ENCODE measurements at regions not wholly inside any gene's neighbourhood (a gene's known extent, or its start where the extent isn't known, plus 50 kb on each side); places are given as distances from the start of the nearest gene placed in this dataset.

GRCh38 chr12:19659501-19659900, 220.2 kb downstream of the AEBP2 start:
- no peaks in the 10 kb centered on the region for H3K9me3 ChIP-seq (replicated peaks in 1 of 2; ENCODE audit: control insufficient read depth in 1 of 2, insufficient read depth in 1 of 2, low read length in 2 of 2)
- H3K27ac Mint-ChIP-seq, result no peak overlapping the region
- H3K4me3 ChIP-seq (replicated peaks in 1 of 3; ENCODE audit: low read depth in 2 of 3, low read length in 3 of 3), result no peak overlapping the region
- no peaks in the 10 kb centered on the region for H4K20me1 ChIP-seq (ENCODE audit: insufficient read depth, low read length)
- H3K4me2 ChIP-seq (replicated peaks; ENCODE audit: extremely low read depth, low read length, poor library complexity, severe bottlenecking), result no peak overlapping the region
- no peak overlapping the region for H3K4me3 Mint-ChIP-seq
- TF ChIP-seq CTCF (IDR thresholded peaks at IDR 0.05), result no peak
- no peaks in the 10 kb centered on the region for H3K36me3 ChIP-seq (replicated peaks in 1 of 2; ENCODE audit: control insufficient read depth in 1 of 2, insufficient read depth in 2 of 2, low read length in 2 of 2)
- no peaks in the 10 kb centered on the region for H3K4me1 Mint-ChIP-seq
- no peak overlapping the region for H2AFZ ChIP-seq (ENCODE audit: insufficient read depth, low read depth, low read length, poor library complexity, severe bottlenecking)
- no peaks in the 10 kb centered on the region for H3K36me3 Mint-ChIP-seq
- no peaks in the 10 kb centered on the region for H3K79me2 ChIP-seq (ENCODE audit: insufficient read depth, low read length)
- no CpG with 5 or more reads among the region's 2 CpGs for WGBS (ENCODE audit: insufficient coverage)
- H3K27me3 Mint-ChIP-seq (ENCODE audit: low read depth in 3 of 3), result peaks cover 0 to 6% (median 2%) of the 10 kb centered on the region in 3 donors
- DNase-seq, result no peak
- no peaks in the 10 kb centered on the region for H3K27me3 ChIP-seq (ENCODE audit: control insufficient read depth in 2 of 2, insufficient read depth in 2 of 2, low read length in 2 of 2)
- peaks cover 1 to 7% (median 5%) of the 10 kb centered on the region in 7 donors for H3K9me3 Mint-ChIP-seq
- no peaks in the 10 kb centered on the region for H3K4me1 ChIP-seq (ENCODE audit: control insufficient read depth in 1 of 2, insufficient read depth in 2 of 2, low read length in 2 of 2)
- intact Hi-C loops (cut with micrococcal nuclease), result no loop called here
- H3K9ac ChIP-seq (ENCODE audit: insufficient read depth, low read length, poor library complexity, severe bottlenecking), result no peak overlapping the region
- H3K27ac ChIP-seq (ENCODE audit: low read depth in 1 of 2, low read length in 2 of 2), result no peak overlapping the region

GRCh38 chr12:19665121-19665900, 226.0 kb downstream of the AEBP2 start:
- Histone ChIP-seq H3K4me1 (ENCODE audit: control insufficient read depth in 1 of 2, insufficient read depth in 2 of 2, low read length in 2 of 2) (no peaks in the 10 kb centered on the region), H3K4me3 (replicated peaks in 1 of 3; ENCODE audit: low read depth in 2 of 3, low read length in 3 of 3) (no peak overlapping the region), H2AFZ (ENCODE audit: insufficient read depth, low read depth, low read length, poor library complexity, severe bottlenecking) (no peak overlapping the region), H3K27me3 (ENCODE audit: control insufficient read depth in 2 of 2, insufficient read depth in 2 of 2, low read length in 2 of 2) (no peaks in the 10 kb centered on the region), H3K36me3 (replicated peaks in 1 of 2; ENCODE audit: control insufficient read depth in 1 of 2, insufficient read depth in 2 of 2, low read length in 2 of 2) (no peaks in the 10 kb centered on the region), H3K9me3 (replicated peaks in 1 of 2; ENCODE audit: control insufficient read depth in 1 of 2, insufficient read depth in 1 of 2, low read length in 2 of 2) (no peaks in the 10 kb centered on the region), H3K27ac (ENCODE audit: low read depth in 1 of 2, low read length in 2 of 2) (no peak overlapping the region), H3K79me2 (ENCODE audit: insufficient read depth, low read length) (no peaks in the 10 kb centered on the region), H3K9ac (ENCODE audit: insufficient read depth, low read length, poor library complexity, severe bottlenecking) (no peak overlapping the region), H3K4me2 (replicated peaks; ENCODE audit: extremely low read depth, low read length, poor library complexity, severe bottlenecking) (no peak overlapping the region), H4K20me1 (ENCODE audit: insufficient read depth, low read length) (no peaks in the 10 kb centered on the region)
- no peaks in the 10 kb centered on the region for H3K4me1 Mint-ChIP-seq
- intact Hi-C loops (cut with micrococcal nuclease), result no loop called here
- no CpG with 5 or more reads among the region's 1 CpG for whole genome bisulfite sequencing (ENCODE audit: insufficient coverage)
- no peak for TF ChIP-seq CTCF (IDR thresholded peaks at IDR 0.05)
- no peak overlapping the region for H3K27ac Mint-ChIP-seq
- DNase-seq, result no peak
- H3K4me3 Mint-ChIP-seq, result no peak overlapping the region
- H3K36me3 Mint-ChIP-seq, result no peaks in the 10 kb centered on the region
- peaks cover 1 to 6% (median 2%) of the 10 kb centered on the region in 3 donors for H3K27me3 Mint-ChIP-seq (ENCODE audit: low read depth in 3 of 3)
- peaks cover 3 to 7% (median 5%) of the 10 kb centered on the region in 7 donors for H3K9me3 Mint-ChIP-seq
